ENCODE measurements at regions not wholly inside any gene's neighbourhood (a gene's known extent, or its start where the extent isn't known, plus 50 kb on each side); places are given as distances from the start of the nearest gene placed in this dataset.

DNA sequence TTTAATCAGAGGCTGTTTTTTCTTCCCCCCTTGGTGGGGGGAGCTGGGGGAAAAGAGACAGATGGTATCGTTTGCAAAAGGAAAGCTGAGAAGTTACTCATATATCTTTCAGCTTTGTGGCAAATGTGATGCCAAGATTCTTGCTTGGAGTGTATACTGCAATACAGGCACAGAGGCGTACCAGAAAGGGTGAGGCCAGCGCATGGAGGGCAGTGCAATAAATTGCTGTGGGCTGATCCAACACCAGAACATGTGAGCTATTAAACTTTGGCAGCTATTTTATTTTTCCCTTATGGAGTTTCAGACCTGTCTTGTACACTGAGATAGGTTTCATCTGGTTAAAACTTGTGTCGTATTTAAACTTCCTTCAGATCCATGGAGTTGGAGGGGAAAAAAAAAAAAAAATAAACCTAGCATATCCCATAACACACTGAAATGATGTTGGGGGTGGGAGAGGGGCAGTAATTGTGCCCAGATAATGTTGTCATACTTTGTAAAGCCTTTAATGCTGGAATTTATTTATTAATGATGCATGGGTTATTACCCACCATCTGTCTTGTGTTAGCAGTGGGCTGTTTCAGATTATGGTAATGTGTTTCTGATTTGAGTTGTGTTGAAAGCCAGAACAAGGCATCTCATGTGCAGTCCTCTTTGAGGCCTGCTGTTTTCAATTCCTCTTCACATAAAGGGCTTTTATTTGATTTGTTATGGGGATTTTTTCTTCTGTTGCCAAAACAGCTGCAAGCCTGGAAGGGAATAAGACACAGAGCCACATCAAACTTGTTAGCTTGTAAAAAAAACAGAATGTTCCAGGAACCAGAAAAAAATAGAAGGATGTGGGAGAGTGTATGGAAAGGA is 891.3 kb downstream of the TLE1 start (continued):
- TF ChIP-seq, protein P1, sequence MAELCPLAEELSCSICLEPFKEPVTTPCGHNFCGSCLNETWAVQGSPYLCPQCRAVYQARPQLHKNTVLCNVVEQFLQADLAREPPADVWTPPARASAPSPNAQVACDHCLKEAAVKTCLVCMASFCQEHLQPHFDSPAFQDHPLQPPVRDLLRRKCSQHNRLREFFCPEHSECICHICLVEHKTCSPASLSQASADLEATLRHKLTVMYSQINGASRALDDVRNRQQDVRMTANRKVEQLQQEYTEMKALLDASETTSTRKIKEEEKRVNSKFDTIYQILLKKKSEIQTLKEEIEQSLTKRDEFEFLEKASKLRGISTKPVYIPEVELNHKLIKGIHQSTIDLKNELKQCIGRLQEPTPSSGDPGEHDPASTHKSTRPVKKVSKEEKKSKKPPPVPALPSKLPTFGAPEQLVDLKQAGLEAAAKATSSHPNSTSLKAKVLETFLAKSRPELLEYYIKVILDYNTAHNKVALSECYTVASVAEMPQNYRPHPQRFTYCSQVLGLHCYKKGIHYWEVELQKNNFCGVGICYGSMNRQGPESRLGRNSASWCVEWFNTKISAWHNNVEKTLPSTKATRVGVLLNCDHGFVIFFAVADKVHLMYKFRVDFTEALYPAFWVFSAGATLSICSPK (IDR thresholded peaks at IDR 0.05; ENCODE audit: borderline replicate concordance): no peak
- no peak for TF ChIP-seq ZNF282 (CRISPR knock-in tag; IDR thresholded peaks at IDR 0.05)

DNA sequence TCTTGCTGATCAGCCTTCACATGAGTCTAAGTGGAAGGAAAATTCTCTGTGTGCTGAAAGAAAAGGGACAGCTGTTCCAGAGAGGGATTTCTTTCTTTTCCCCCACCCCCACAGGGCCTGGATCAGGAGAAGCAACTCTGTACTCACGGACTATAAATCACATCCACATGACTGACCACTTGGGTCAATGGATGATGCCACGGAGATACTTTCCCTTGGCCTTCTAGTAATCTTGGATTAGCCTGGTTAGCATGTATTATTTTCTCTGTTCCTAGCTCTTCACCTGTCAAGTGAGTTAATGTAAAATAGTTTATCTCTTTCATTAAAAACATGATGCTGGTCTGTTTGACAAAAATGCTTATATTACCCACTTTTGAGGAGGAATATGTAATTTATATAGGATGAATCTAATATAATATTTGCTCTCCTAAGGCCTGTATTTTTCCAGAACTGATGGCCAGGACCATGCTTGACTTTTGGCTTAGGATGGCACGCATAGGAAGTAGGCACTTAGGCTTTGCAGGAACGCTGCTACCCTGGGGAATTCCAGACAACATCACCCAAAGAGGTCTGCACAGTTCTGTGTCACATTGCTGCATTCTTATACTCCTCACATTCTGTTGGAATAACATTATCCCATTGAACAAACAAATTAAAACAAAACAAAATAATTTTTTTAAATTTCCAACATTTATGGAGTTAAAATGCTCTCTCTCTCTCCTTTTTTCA is 892.1 kb downstream of the TLE1 start:
- H3K4me2 ChIP-seq (ENCODE audit: insufficient read depth, low read length): no peak overlapping the region
- POLR2A ChIA-PET: no interaction called here
- BruUV-seq (replicated peaks): no TSS peak
- FAIRE-seq: no peak
- no peak for DNase-seq (ENCODE audit: extremely low read depth in 1 of 4, low spot score in 3 of 4)
- no peaks in the 10 kb centered on the region for H4K20me1 ChIP-seq (replicated peaks; ENCODE audit: control insufficient read depth, insufficient read depth, low read length)
- no peak overlapping the region for H3K4me3 ChIP-seq
- in situ Hi-C loops (cut with MboI) (no loop called here), intact Hi-C loops (cut with micrococcal nuclease) (no loop called here)
- no peak overlapping the region for H3K9ac ChIP-seq (ENCODE audit: insufficient read depth in 1 of 2, low read depth in 2 of 2, low read length in 2 of 2)
- no peaks in the 10 kb centered on the region for H3K27me3 ChIP-seq (ENCODE audit: control insufficient read depth in 2 of 2, insufficient read depth in 2 of 2, low read length in 2 of 2)
- no peaks in the 10 kb centered on the region for H3K4me1 ChIP-seq (replicated peaks in 1 of 2; ENCODE audit: control insufficient read depth in 2 of 2, insufficient read depth in 2 of 2, low read length in 2 of 2)
- no peaks in the 10 kb centered on the region for H3K36me3 ChIP-seq (ENCODE audit: control insufficient read depth, insufficient read depth, low read length)
- ATAC-seq: no peak
- no peaks in the 10 kb centered on the region; the same call in 1 of the 2 replicates for H3K9me3 ChIP-seq (replicated peaks; ENCODE audit: control insufficient read depth, insufficient read depth, low read depth, low read length)
- WGBS (ENCODE audit: insufficient coverage, low coverage, missing lambda C conversion rate): 0% methylated on average over 4 of the region's 4 CpGs
- no peak overlapping the region for H3K27ac ChIP-seq (ENCODE audit: extremely low read depth, low read depth, low read length)
- no peak overlapping the region for H2AFZ ChIP-seq (ENCODE audit: low read depth, low read length)
- no peaks in the 10 kb centered on the region for H3K79me2 ChIP-seq (ENCODE audit: control insufficient read depth, insufficient read depth, low read length)
- CTCF ChIA-PET (ENCODE audit: low intra/inter-chr PET ratio): no interaction called here
- no peaks in the 10 kb centered on the region for H3K9me1 ChIP-seq (ENCODE audit: control insufficient read depth, insufficient read depth, low read length)
- no peak for TF ChIP-seq CCNT2 (IDR thresholded peaks at IDR 0.05; ENCODE audit: borderline replicate concordance, extremely low read depth, insufficient read length, low read depth, low read length)
- no peak for TF ChIP-seq HCFC1 (IDR thresholded peaks at IDR 0.05; ENCODE audit: low read depth, low read length)
- TF ChIP-seq WHSC1 (IDR thresholded peaks at IDR 0.05; ENCODE audit: low read length): no peak
- TF ChIP-seq, protein P2, sequence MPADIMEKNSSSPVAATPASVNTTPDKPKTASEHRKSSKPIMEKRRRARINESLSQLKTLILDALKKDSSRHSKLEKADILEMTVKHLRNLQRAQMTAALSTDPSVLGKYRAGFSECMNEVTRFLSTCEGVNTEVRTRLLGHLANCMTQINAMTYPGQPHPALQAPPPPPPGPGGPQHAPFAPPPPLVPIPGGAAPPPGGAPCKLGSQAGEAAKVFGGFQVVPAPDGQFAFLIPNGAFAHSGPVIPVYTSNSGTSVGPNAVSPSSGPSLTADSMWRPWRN (IDR thresholded peaks at IDR 0.05; ENCODE audit: low read depth): no peak
